ENCODE measurements at regions not wholly inside any gene's neighbourhood (a gene's known extent, or its start where the extent isn't known, plus 50 kb on each side); places are given as distances from the start of the nearest gene placed in this dataset.

DNA sequence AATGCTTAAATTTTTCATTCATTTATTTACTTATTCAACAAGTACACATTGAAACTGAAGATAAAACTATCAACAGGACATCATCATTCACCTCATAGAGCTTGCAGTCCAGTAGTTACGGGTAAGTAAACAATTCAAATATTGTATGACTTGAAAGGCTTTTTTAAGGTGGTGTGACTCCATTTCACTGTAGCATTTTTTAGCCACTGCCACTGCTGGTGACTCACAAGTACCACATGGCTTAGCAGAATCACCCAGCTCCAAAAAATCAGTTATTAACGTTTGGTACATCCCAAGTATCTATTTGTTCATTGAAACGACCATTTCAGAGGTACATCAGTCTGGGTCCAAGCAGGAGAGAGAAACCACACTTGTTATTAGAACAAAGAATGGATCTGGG lies 427.9 kb upstream of the DDI1 start:
- no peak for TF ChIP-seq EZH2 (IDR thresholded peaks at IDR 0.05; ENCODE audit: borderline replicate concordance, low read depth, low read length, severe bottlenecking)
- no peak for TF ChIP-seq POLR2A (IDR thresholded peaks at IDR 0.05; ENCODE audit: low read depth, low read length)
- TF ChIP-seq, protein P1, sequence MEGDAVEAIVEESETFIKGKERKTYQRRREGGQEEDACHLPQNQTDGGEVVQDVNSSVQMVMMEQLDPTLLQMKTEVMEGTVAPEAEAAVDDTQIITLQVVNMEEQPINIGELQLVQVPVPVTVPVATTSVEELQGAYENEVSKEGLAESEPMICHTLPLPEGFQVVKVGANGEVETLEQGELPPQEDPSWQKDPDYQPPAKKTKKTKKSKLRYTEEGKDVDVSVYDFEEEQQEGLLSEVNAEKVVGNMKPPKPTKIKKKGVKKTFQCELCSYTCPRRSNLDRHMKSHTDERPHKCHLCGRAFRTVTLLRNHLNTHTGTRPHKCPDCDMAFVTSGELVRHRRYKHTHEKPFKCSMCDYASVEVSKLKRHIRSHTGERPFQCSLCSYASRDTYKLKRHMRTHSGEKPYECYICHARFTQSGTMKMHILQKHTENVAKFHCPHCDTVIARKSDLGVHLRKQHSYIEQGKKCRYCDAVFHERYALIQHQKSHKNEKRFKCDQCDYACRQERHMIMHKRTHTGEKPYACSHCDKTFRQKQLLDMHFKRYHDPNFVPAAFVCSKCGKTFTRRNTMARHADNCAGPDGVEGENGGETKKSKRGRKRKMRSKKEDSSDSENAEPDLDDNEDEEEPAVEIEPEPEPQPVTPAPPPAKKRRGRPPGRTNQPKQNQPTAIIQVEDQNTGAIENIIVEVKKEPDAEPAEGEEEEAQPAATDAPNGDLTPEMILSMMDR (IDR thresholded peaks at IDR 0.05; ENCODE audit: extremely low read depth in 1 of 2, insufficient read depth in 1 of 2, low read depth in 1 of 2, low read length in 2 of 2), result no peak
